ENCODE measurements at regions not wholly inside any gene's neighbourhood (a gene's known extent, or its start where the extent isn't known, plus 50 kb on each side); places are given as distances from the start of the nearest gene placed in this dataset.

DNA sequence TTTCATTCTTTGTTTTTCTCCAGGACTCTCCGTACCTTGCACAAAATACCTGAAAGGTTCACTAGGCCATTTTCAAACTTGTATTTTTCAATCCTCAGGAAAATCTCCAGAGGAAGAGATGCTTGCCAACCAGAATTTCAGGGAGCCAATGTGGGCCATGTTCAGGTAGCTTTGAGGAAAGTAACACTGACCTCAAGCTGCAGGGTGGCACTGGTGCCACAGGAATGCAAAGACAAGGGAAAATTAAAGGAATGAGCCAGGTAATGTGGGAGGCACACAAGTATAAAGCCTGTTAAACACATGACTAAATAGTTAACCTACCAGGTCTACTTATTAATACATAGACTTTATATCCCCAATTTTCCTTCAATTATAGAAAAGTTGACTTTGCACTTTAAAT lies 51.9 kb upstream of the GAP43 start:
- DNase-seq (ENCODE audit: insufficient read length, low spot score) (no peak), FAIRE-seq (no peak)
- TF ChIP-seq CTCF (IDR thresholded peaks at IDR 0.05; ENCODE audit: insufficient read depth, missing control alignments): no peak

All from D721Med (cell line).